LNCaP clone FGC (cell line): ENCODE measurements at regions not wholly inside any gene's neighbourhood (a gene's known extent, or its start where the extent isn't known, plus 50 kb on each side); places are given as distances from the start of the nearest gene placed in this dataset.

Experiments
- DNase-seq: peaks from one replicate; pipeline ENCODE4 v3.0.0-alpha.2; 2011; ENCODE audit warnings: low read depth
- H3K4me3 ChIP-seq: 2 replicates; pipeline ENCODE4 v1.5.1; 2011; ENCODE audit warnings: mild to moderate bottlenecking, low read depth, low read length, control low read depth
- TF ChIP-seq, protein P1 (sequence below): IDR thresholded peaks from 2 replicates; pipeline ENCODE4 v1.5.1; 2012; ENCODE audit warnings: mild to moderate bottlenecking; ENCODE audit not compliant: control insufficient read depth, insufficient read depth; ENCODE audit errors: extremely low read depth

DNA sequence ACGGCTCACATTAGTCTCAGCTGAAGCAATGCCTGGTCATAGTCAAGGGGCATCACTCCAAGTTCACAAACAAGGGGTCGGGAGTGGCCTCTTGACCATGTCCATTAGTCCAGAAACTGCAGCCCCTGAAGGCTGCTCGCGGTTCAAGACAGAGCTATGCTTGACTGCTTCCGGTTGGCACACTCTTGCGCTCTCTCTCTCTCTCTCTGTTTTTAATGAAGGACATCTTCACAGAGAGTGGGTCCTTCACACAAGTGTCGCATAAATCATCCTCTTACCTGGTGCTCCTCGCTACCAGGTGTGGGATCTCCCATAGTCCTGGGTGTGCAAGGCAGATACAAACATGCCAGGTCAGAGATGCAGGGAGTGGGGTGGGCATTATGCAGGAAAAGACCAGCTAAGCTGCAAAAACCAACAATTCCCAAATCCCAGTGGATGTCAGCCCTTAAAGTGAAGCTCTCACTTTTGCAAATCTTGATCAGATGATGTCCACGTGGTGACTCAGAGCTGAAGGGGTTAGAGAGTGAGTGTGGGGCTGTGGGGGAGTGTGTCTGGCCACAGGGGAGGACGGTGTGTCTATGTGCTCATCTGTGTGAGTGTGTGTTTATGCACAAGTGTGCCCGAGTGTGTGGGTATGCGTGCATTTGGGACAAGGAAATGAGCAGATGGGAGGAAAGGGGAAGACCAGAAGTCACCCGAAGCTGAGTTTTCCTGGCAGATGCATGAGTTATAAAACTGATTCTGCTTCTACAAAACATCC is 83.7 kb upstream of the PPP2R2D start:
- TF ChIP-seq, protein P1, sequence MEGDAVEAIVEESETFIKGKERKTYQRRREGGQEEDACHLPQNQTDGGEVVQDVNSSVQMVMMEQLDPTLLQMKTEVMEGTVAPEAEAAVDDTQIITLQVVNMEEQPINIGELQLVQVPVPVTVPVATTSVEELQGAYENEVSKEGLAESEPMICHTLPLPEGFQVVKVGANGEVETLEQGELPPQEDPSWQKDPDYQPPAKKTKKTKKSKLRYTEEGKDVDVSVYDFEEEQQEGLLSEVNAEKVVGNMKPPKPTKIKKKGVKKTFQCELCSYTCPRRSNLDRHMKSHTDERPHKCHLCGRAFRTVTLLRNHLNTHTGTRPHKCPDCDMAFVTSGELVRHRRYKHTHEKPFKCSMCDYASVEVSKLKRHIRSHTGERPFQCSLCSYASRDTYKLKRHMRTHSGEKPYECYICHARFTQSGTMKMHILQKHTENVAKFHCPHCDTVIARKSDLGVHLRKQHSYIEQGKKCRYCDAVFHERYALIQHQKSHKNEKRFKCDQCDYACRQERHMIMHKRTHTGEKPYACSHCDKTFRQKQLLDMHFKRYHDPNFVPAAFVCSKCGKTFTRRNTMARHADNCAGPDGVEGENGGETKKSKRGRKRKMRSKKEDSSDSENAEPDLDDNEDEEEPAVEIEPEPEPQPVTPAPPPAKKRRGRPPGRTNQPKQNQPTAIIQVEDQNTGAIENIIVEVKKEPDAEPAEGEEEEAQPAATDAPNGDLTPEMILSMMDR: no peak
- H3K4me3 ChIP-seq: no peak overlapping the region
- no peak for DNase-seq

DNA sequence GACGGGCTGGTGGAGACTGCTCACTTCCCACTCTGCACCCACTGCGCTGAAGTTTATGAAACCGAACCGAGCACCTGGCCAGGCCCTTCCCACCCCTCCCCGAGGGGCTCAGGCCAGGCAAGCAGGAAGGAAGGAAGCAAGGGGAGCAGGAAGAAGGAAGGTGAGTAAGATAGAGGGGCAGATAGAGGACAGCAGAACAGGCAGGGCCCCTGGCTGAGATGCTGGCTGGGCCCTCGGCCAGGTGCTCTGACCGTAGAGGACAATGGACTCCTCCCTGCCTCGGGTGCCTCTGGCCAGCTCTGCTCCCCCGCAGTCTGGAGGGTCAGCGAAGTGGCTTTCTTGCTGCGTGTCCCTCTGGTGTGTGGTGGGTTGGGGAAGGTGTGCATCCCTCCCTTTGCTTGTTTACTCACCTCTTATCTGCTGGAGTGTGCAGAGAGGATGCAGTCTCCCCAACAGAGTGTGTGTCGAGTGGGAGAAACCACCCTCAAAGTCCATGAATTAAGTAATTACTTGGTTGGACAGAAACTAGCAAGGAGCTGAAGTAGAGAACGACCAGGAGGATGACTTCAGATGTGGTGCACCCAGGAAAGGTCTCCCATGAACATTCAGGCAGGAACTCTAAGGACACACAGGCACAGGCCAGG is 82.8 kb upstream of the PPP2R2D start:
- no peak overlapping the region for H3K4me3 ChIP-seq
- TF ChIP-seq, protein P1: no peak
- DNase-seq: no peak

DNA sequence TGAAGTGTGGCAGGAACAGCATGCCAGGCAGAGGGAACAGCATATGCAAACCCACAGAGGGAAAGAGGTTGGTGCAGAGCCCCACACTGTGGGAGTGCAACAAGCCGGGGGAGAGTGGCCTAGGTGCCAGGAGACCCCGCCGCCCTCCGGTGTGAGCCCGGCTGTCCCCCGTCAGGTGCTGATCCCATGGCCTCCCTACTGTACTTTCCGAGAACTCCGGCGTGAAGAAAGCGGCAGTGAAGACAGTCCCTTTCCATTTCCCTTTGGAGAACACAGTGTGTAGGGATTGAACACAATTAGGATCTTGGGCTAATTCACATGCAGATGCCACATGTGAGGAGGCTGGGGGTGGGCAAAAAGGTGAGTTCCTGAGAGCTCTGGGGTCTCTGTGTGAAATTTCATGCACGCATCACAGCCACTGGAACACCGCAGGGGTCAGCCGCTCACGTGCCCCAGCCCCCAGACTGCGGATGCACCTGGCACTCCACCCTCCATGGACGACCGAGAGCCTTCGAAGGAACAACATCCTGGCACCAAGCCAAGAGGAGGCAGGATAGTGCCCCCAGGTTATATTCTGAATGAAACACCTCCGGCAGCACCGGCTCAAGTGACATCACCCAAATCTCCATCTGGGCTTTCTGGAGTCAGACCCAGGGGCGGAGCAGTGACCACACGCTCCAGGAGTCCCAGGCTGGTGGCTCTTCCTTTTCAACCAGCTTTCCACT is 82.1 kb upstream of the PPP2R2D start:
- TF ChIP-seq, protein P1: no peak
- no peak overlapping the region for H3K4me3 ChIP-seq
- no peak for DNase-seq

DNA sequence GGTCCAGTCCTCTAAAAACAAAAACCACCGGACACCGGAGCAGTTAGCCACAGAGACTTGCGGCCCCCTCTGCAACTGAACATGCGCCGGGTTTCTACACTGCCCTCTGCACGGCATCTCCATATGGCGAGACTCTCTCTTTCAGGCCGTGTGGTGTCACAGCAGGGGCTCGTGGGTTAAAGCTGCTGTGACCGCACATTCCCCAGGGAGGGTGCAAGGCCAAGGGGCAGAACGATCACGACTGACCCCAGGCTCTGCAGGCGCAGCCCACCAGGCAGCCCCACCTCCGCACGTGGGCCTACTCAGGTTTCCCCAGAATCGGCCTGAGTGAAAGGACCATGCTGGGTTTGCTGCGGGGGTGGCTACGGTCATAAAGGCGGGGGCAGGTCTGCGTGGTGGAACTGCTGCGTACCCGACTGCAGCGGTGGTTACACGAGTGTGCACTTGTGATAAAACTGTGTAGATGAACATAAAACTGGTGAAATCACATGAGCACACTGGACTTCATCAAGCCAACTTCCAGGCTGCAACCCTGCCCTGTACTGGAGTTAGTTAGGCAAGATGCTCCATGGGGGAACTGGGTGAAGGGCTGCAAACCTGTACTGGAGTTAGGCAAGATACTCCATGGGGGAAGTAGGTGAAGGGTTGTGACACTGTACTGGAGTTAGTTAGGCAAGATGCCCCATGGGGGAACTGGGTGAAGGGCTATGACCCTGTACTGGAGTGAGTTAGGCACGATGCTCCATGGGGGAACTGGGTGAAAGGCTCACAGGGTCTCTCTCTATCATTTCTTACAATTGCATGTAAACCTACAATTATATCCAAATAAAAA is 81.4 kb upstream of the PPP2R2D start:
- TF ChIP-seq, protein P1: no peak
- H3K4me3 ChIP-seq: no peak overlapping the region
- DNase-seq: no peak

DNA sequence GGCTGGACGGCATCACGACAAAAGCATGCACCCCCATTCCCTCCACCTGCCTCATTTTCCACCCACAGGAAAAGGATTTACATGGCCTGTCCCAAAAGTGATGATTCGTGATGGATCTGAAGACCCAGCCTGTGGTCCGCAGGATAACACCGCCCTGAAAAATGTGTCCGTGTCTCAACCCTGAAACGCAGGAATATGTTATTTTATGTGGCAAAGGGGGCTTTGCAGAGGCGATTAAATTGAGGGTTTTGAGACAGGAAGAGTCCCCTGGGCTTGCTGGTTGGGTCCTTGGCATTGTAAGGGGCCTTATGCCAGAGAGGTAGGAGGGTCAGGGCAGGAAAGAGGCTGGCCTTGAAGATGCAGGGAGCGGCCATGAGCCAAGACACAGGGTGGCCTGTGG is 80.2 kb upstream of the PPP2R2D start:
- TF ChIP-seq, protein P1: no peak
- H3K4me3 ChIP-seq: no peak overlapping the region
- DNase-seq: no peak

DNA sequence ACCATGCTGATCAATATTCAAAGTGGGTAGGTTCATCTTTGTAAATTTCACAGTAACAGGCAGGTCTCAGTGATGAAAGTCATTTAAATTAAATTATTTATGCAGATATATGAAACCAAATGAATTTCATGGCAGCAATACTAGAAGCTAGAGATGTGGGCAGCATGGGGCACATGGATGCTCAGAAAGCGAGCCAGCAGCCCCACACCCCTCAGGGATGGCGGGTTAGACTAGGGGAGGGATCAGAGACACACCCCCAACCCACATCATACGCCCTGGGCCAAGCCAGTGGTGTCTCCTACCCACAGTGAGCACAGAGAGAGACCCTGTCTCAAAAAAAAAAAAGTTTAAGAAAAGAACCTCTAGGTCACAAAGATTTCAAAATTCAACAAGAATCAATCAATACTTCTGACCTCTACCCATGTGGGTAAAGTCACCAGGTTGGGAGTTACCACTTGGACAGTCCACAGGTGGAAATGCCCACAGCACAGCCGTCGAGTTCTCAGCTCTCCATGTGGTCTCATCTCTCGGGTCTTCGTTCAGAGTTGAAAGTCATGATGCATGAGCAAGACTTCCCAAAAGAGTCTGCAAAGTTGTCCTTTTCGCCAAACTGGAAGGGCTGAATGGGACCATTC is 79.3 kb upstream of the PPP2R2D start:
- DNase-seq: no peak
- H3K4me3 ChIP-seq: no peak overlapping the region
- TF ChIP-seq, protein P1: no peak
